ENCODE measurements at regions not wholly inside any gene's neighbourhood (a gene's known extent, or its start where the extent isn't known, plus 50 kb on each side); places are given as distances from the start of the nearest gene placed in this dataset.
"Not testable (repeated sequence)": the region's sequence is repeated elsewhere in the genome, so short reads cannot be mapped to it uniquely, and the experiment has no call there.

DNA sequence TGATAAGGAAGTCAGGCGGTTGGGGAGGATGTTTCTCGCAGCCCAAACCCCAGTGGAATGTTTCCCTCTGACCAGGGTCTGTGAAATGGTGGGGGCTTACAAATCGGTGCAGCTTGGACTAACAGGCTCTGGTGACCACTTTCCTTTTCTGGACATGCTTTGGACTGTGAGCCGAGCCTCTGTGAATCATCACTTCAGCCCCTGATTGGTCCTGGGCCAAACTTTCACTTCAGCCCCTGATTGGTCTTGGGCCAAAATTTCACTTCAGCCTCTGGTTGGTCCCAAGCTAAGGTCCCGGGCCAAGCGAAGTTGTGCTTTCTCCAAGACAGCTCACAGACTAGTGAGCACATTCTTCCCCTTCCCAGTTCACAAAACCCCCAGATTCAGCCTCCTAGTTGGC is 223.7 kb upstream of the ANKRD20A1 start:
- DNase-seq (ENCODE audit: low spot score), result not testable (repeated sequence)

DNA sequence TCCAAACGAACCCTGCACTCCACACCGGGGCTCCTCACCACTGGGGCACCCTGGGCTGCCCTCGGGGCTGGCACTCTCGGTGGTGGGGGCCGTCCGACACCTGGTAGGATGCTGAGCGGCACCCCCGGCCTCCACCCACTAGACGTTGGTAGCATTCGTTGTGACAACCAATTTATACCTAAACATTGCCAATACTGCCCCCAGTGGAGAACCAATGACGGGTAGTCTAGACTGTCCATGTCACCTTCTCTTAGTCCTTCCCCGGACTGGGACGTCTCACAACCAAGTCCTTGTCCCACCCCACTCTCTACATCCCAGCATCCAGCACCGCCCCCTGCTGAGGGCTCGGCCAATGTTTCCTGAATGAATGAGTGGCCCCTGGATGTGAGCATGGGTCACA is 246.8 kb upstream of the ANKRD20A1 start:
- DNase-seq (ENCODE audit: low spot score), result not testable (repeated sequence)

- not testable (repeated sequence) for DNase-seq (ENCODE audit: low spot score)
These were observed 248.9 kb upstream of the ANKRD20A1 start for GRCh38 chr9:67609872-67610271.

- DNase-seq (ENCODE audit: low spot score), result not testable (repeated sequence)
These were observed 249.3 kb upstream of the ANKRD20A1 start for GRCh38 chr9:67609435-67609834.

GRCh38 chr9:67605113-67605512 is 253.6 kb upstream of the ANKRD20A1 start:
- not testable (repeated sequence) for DNase-seq (ENCODE audit: low spot score)

- not testable (repeated sequence) for DNase-seq (ENCODE audit: low spot score)
These were observed 255.1 kb upstream of the ANKRD20A1 start for GRCh38 chr9:67603609-67604008.

DNA sequence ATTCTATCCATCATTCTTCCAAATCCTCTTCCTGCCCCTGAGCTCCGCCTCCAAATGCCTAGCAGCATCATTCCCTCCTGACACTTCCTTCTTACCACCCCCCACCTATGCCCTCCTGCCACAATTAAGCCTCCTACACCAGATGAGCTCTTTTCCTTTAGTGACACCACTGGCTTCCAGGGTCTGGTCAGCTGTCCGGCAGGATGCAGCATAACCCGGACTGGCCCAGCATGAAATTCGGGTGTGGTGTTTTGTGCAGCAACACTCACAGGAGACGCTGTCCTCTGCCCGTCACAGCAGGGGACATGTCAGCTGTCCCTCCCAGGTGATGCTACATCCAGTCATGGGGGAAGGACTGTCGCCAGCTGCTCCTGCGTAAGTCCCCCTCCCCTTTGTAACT is 266.3 kb upstream of the ANKRD20A1 start:
- DNase-seq (ENCODE audit: low spot score), result not testable (repeated sequence)

DNA sequence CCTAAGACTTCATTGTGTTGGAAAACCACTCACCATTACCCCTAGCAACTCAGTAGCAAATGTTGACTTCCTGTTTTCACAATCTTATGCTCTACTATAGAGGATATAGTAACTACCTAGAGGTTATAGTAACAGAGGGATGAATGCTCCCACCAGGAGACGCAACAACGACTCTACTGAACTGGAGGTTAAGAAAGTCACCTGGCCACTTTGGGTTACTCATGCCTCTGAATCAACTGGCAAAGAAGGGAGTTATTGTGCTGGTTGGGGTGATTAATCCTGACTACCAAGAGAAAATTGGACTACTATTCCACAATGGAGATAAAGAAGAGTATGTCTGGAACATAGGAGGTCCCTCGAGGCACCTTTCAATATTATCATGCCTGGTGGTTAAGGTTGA is 302.9 kb upstream of the ANKRD20A1 start:
- DNase-seq (ENCODE audit: low spot score), result not testable (repeated sequence)

DNA sequence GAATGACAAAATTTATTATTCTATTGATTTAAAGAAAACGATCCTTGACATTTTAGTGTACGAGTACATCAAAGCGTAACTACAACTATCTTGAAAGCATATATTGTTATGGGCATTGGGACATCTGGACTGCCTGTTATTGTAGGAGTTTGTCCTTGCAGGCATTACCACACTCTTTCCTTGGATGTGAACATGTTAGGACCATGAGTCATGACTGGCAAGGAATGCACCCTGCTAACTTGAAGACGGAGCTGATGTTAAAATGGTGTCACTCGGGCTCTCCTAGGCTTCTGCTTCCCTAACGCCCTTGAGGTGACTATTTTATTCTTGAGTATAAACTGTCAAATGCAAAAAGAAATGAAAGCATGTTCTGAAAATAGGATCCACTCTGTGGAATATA is 308.7 kb upstream of the ANKRD20A1 start:
- DNase-seq (ENCODE audit: low spot score), result not testable (repeated sequence)

GRCh38 chr9:67529834-67530233 is 328.9 kb upstream of the ANKRD20A1 start:
- not testable (repeated sequence) for DNase-seq (ENCODE audit: low spot score)

DNA sequence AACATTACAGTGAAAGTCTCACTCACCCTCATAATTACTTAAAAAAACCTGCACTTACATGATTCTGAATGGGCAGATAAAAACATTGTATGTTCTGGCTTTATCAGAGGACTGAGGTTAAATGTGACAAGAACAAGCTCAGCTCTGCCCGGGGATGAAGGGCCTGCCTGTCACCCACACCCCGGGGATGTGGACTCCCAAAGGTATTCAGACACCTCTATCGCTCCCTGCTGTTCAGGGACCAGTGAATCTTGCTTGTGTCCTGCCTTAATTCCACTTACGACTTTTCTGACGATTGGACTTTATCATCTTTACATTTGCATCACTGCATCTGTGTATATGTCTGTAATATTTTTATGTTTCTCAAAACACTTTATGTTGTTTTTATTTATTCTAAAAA is 341.8 kb upstream of the ANKRD20A1 start:
- not testable (repeated sequence) for DNase-seq (ENCODE audit: low spot score)

GRCh38 chr9:67514587-67514986 is 344.1 kb upstream of the ANKRD20A1 start:
- not testable (repeated sequence) for DNase-seq (ENCODE audit: low spot score)

DNA sequence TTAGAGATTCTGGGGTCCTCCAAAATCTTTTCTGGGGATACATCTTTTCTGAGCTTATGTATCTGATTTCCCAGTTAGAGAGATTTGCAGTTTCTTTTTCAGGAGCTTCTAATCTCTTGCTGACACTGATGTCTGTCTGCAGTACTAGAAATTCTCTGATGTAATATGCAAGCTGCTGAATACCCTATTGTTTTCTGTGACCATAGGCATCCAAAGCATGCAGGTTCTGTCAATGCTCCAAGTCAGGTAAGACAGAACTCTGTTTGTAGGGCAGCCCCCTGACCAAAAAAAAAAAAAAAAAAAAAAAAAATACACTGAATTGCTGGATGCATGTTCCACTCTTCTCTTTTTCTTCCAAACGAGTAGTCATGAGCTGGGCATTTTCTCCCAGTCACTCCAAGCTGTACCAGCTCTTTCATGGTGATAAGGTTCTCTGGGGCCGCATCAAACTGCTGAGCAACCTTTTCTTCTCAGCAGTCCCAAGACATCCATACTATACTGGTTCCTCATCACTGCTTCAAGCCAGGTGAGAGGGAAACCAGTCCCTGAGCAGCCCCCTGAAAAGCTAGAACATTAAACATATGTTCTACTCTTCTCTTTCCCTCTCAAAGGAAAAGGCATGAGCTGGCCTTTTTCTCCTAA is 354.9 kb upstream of the ANKRD20A1 start:
- not testable (repeated sequence) for DNase-seq (ENCODE audit: low spot score)

DNA sequence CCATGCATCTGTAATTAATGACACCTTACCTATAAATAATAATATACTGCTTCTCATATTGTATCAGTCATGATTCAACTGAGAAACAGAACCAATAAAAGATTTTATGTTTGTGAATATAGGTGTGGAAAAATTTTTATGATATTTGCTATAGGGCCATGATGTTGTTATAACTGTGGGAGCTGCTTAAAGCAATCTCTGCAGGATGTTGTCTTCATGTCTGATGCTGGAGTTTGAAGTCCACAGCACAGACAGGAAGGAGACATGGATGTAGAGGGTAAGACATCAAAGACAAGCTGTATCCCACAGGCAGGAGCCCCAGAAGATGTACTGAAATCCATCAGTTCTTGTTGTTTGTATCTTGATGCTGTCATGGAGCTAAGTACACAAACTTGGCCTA is 366.7 kb upstream of the ANKRD20A1 start:
- not testable (repeated sequence) for DNase-seq (ENCODE audit: low spot score)

GRCh38 chr9:67477465-67477864 is 381.3 kb upstream of the ANKRD20A1 start:
- not testable (repeated sequence) for DNase-seq (ENCODE audit: low spot score)

DNA sequence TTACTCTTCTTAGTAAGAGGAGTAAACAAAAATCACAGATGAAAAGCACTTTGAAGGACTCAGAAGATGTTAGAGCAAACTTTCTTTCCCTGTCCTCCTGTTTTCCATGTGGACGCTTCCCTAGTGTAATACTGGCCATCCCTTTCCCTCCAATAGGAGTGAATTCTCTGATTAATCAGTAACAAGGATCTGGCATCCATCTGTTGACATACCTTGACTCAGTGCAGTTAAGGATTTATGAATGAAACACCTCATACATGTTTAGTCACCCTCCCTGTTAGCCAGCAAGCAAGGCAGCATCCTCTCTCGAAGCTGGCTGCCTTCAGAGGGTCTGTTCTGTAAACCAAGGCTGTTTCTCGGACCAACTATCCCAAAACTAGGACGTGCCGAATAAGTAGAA is 388.0 kb upstream of the ANKRD20A1 start:
- DNase-seq (ENCODE audit: low spot score), result not testable (repeated sequence)

DNA sequence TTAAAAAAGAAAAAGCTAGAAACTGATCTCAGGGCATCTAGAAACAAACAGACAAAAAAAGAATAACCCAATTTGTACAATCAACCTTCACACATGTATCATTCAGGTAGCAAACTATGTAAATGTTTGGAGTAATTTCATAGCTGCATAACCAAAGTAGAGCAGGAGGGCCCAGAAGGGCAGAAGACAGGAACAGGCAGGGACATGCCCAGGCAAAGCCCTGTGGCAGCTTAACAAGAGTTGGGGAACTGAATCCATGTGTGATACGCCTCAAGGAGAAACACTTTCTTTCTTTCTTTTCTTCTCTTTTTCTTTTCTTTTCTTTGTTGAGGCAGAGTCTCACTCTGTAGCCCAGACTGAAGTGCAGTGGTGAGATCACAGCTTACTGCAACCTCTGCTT is 390.4 kb upstream of the ANKRD20A1 start:
- not testable (repeated sequence) for DNase-seq (ENCODE audit: low spot score)

GRCh38 chr9:67461796-67462757 is 396.7 kb upstream of the ANKRD20A1 start:
- DNase-seq (ENCODE audit: low spot score), result not testable (repeated sequence)

DNA sequence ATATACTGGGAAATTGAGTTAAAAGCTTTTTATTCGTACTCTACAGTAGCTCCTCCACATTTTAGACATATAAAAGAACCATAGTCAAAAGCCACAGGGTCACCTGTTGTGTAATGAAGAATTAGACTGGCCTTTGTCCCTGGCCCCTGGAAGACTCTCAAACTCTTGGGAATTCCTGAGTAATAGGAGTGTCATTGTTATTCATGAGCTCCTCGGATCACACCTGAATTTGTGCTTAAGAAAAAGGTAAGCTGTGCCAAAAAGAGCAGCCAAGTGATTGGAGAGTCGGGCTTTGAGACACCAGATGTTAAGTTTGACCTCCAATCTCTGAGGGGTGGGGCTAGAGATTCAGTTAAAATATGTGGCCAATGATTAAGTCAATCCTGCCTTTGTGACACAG is 405.8 kb upstream of the ANKRD20A1 start:
- not testable (repeated sequence) for DNase-seq (ENCODE audit: low spot score)

DNA sequence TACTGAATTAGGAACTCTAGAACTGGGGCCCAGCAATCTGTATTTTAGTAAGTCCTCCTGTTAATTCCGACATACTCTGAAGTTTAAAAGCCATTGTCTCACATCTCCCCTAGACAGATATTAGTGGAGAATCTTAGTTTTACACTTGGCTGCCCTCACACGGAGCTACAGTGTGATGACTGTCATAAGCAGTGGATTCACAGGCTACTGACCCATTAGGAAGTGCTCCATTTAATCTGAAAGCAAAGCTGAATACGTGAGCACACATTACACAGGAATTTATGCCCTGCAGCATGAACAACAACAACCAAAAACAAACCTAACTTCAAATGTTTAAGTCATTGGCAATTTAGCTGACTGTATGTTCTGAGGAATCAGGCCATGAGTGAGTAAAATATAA is 416.4 kb upstream of the ANKRD20A1 start:
- DNase-seq (ENCODE audit: low spot score), result not testable (repeated sequence)

DNA sequence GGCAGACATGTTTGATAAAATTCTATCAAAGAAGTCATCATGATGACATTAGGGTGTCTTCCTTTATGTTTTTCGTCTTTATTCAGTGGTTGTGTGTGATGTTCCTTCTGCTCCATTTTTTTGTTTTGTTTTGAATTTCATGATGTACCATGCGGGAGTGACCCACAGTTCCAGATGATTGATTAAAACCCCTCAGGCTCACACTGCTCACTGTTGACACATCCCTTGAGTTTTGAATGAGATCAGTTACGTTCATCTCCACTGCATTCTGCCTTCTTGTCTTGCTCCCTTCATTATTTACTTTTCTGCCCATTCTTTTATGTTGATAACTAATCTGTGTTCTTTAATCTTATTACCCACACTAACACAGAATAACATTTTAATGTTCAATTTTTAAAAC is 421.7 kb upstream of the ANKRD20A1 start:
- DNase-seq (ENCODE audit: low spot score), result not testable (repeated sequence)

DNA sequence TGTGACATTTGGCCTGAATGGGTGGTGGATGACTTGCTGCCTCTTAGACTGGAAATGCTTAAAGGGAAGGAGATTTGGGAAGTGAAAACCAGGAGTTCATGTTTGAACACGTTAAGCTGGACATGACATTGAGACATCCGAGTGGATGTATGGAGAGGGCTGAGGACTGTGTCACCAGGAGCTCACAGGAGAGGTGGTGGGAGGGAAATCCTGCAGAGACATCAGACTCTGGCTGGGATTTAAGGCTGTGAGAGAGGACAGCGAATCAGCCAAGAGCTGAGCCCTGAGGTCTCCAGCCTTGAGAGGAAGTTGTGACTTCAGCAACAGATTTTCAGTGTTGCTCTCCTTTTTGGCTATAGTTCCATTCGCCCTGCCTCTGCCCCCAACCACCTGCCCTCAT is 432.5 kb upstream of the SPATA31A3 start:
- not testable (repeated sequence) for DNase-seq (ENCODE audit: low spot score)
